ENCODE measurements at regions not wholly inside any gene's neighbourhood (a gene's known extent, or its start where the extent isn't known, plus 50 kb on each side); places are given as distances from the start of the nearest gene placed in this dataset.
"Not testable (repeated sequence)": the region's sequence is repeated elsewhere in the genome, so short reads cannot be mapped to it uniquely, and the experiment has no call there.

DNA sequence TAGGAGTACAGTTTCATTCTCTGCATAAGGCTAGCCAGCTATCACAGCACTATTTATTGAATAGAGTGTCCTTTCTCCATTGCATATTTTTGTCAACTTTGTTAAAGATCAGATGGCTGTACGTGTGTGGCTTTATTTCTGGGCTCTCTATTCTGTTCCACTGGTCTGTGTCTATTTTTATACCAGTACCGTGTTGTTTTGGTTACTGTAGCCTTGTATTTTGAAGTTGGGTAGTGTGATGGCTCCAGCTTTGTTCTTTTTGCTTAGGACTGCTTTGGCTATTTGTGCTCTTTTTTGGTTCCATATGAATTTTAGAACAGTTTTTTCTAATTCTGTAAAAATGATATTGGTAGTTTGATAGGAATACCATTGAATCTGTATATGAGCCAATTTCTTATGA is 182.1 kb upstream of the DIAPH2 start:
- no peak for DNase-seq (ENCODE audit: low read depth, low spot score)

DNA sequence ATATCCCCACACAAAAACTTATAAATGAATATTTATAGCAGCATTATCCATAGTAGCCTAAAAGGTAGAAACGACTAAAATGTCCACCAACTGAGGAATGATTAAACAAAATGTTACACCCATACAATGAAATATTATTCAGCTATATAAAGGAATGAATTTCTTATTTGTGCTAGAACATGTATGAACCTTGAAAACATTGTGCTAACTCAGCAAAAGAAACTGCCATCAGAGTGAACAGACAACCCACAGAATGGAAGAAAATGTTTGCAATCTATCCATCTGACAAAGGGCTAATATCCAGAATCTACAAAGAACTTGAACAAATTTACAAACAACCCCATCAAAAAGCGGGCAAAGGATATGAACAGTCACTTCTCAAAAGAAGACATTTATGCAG is 155.3 kb upstream of the DIAPH2 start:
- not testable (repeated sequence) for DNase-seq (ENCODE audit: low read depth, low spot score)

DNA sequence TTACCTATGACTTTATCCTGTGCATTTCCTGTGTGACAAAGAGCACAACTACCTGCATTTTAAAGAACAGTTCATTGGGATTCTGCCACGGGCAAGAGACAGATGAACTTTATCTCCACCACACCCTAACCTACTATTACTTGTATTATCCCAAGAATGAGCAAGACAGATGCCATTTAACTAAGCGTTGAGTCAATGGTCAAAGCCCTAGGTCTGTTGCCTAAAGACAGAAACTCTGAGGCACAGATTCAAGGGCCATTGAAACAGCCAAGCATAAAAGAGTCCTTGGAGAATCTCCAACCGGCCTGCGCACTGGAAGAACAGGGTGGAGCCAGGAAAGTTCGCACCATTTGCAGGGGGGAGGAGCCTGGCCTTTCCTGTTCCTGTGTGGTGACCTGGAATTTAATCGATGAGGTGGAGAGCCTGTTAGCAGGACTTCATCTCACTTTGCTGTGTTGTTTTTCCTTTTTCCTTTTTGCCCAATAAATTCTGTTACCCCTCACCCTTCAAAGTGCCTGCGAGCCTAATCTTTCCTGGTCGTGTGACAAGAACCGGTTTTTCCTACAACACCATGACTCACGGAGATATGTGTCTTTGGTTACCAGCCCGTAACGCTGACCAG is 146.4 kb upstream of the DIAPH2 start:
- DNase-seq (ENCODE audit: low read depth, low spot score), result no peak

DNA sequence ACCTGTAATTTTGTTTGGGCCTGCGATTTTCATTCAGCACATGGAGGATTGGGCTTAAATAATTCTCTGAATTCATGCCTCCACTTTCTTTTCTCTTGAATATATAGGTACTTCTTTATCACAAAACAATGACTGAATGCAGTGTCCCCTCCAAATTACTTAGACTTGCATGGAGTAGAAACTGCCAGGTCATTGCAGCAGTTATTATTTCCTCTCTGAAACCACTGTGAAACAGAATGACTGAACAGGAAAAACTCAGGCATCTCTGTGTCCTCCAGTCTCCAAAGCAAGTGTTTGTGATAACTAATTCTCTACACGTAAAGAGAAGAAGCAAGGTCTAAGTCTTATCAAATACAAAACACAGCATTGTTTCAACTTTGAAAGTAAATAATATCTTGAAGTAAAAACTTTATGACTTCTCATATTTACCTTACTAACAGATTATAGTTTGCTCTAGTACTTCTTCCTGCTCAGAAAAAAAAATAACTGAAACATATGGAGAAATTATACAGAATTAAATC is 144.5 kb upstream of the DIAPH2 start:
- no peak for DNase-seq (ENCODE audit: low read depth, low spot score)

DNA sequence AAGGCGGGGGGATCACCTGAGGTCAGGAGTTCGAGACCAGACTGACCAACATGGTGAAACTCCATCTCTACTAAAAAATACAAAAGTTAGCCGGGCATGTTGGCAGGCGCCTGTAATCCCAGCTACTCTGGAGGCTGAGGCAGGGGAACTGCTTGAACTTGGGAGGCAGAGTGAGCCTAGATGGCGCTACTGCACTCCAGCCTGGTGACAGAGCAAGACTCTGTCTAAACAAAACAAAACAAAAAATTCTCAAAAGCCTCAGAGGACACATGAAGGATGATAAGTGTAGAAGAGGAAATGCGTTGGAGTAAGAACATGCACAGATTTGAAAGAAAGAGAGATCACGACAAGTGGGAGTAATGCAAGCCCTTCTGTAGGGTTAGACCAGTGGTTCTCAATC is 138.4 kb upstream of the DIAPH2 start:
- not testable (repeated sequence) for DNase-seq (ENCODE audit: low read depth, low spot score)

DNA sequence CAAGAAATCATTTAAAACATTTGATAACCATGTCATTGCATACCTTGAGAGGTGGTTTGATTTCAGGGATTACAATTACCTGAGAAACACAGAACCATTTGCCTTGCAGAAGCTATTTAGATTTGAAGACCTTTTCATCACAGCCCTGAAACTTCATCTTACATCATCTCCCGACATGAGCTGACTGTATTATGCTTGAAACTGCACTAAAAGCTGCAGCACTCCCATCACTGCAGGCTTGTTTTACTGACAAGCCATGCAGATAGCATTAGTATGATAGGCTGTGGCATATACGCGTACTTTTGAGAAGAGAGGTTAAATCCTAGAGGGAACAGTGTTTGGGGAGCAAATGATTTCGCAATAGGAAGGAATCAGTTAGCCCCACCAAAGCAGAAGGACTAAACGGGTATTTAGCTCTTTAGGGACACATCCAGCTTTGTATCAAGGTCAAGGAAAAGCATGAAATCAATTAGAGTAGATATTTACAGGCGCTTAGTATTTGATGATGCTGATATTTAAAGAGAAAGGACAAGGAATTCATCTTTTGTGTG is 133.2 kb upstream of the DIAPH2 start:
- no peak for DNase-seq (ENCODE audit: low read depth, low spot score)

DNA sequence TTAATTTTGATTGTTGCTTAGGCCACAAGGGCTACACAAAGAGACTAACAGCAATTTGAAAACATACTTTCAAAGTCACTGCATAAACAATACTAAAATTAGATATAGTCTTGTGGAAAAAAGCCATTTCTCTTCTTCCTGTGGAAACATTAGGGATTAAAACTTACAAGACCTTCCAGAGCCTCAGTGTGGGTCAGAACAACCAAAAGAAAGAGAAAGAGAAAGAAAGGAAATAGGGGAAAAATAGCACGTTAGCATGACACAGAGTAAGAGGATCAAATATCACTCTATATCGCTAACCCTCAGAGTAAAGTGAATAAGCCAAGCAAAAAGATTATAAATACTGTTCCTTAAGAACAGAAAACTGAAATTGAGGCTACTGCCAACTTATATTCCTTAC is 127.8 kb upstream of the DIAPH2 start:
- no peak for DNase-seq (ENCODE audit: low read depth, low spot score)

DNA sequence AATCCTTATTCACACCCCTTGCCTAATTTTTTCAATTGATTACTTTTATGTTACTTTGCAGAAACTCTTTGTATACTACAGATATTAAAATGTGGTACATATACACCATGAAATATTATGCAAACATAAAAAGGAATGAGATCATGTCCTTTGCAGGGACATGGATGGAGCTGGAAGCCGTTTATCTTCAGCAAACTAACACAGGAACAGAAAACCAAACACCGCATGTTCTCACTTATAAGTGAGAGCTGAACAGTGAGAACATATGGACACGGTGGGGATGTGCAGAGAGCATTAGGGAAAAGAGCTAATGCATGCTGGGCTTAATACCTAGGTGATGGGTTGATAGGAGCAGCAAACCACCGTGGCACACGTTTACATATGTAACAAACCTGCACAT is 123.5 kb upstream of the DIAPH2 start:
- not testable (repeated sequence) for DNase-seq (ENCODE audit: low read depth, low spot score)

DNA sequence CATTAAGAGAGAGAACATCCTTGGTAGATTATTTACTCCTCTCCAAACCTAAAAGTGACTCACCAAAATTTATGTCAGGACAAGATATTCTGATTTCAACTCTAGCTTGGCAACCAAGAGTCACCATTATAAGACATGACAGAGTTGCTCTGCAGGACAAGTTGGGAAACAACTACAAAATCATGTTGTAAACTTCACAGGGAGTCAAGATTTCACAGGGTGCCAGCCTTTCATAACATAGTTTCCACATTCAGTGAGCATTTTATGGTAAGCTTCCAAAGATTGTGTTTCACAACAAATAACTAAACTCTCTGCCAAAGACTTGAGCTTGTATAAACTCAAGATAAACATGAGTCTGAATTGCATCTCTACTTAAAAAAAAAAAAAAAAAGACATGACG is 121.0 kb upstream of the DIAPH2 start:
- DNase-seq (ENCODE audit: low read depth, low spot score), result no peak

DNA sequence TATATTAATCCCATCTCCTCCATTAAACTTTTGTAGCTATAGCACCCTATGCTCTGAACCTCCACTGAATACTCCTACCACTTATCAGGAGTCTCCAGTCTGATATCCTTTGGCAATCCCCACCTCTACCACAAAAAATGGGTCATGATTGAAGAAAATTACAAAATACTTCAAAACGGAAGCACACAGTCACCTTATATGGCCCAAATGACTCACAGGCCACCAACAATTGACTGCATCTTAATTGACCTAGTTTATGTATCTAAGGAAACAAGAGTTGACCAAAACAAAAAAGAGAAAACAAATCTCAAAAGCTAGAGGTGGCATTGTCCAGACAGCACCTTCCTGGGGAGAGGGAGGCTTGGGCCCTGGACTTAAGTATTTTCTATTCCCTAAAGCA is 120.0 kb upstream of the DIAPH2 start:
- no peak for DNase-seq (ENCODE audit: low read depth, low spot score)

DNA sequence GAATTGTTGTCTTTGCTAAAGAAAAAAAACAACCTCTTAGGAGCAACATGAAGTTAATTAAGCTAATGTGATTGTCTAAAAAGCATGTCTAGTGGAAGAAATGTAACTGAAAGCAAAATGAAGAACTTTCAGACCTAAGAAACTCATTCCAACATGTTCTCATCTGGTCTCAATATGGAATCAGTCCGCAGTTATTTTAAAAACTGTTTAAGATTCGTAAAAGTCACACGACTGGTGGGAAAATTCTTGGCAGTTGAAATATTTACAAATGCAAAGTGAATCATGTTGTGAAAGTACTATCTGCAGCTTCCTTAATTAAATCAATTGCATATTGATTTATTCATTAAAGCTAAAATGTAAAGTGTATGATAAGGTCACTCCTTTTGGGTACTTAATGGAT is 117.8 kb upstream of the DIAPH2 start:
- DNase-seq (ENCODE audit: low read depth, low spot score), result no peak

DNA sequence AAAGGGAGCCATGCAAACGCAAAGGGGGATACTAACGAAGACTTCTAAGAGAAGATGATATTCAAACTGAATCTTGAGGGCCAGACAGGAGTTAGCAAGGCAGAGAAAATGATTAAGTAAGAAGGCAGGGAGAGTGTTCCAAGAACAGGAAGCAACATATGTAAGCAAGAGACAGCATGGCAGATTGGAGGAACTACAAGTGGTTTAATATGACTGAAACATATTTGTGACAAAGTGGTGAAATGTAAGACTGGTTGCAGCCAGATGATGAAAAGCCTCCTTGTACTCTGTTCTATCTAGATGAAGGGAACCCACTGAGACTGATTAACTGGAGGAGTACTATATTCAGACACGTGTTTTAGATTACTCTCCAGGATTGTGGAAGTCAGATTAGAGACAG is 116.6 kb upstream of the DIAPH2 start:
- DNase-seq (ENCODE audit: low read depth, low spot score), result no peak

DNA sequence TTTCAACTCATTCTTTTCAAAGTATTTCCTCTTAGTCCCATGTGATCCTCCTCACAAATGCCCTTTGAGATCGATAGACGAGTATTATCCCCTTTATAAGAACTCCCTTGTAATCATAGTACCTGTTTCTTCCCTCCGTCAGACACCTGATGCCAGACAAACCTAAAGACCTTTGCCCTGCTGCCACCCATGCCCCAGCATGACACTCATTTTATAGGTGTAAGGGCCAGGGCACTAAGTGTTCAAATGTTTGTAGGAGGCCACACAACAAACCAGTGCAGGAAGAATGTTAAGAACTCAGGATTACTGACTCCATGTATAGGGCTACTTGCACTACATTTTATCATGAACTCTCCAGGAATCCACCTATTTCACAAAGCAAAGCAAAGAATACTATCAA is 115.6 kb upstream of the DIAPH2 start:
- no peak for DNase-seq (ENCODE audit: low read depth, low spot score)

DNA sequence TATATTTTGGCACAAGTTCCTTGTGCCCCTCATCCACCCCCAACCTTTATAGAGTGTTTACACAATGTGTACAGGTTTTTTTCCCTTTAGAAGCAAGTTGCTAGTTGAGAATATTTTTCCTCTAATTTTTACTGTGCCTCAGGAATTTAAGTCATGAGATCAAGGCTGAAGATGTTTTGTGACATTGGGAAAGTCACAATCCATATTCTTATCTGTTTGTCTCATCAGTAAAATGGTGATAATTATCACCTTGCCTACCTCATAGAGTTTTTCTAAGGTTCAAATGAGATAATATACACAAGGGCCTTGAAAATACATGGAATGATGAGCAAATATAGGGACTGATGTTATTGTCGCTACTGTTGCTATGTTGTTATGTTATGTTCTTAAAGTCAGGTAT is 109.6 kb upstream of the DIAPH2 start:
- DNase-seq (ENCODE audit: low read depth, low spot score), result no peak

DNA sequence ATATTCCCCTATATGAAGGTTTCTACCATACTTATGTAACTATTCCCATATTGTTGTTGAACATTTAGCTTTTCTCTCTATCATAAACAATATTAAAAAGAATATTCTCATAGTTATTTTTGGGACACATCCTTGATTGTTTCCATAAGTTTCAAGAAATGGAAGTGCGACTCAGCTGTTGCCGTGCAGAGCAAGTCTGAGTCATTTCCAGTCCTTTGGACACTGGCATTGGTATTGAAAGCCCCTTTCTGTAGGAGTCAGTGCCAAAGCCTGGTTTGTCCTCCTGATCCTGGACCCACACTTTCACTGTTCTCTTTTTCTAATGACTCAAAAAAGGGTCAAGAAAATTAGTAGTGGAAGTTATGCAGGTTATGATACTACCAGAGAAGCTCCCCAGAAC is 108.3 kb upstream of the DIAPH2 start:
- DNase-seq (ENCODE audit: low read depth, low spot score), result no peak

DNA sequence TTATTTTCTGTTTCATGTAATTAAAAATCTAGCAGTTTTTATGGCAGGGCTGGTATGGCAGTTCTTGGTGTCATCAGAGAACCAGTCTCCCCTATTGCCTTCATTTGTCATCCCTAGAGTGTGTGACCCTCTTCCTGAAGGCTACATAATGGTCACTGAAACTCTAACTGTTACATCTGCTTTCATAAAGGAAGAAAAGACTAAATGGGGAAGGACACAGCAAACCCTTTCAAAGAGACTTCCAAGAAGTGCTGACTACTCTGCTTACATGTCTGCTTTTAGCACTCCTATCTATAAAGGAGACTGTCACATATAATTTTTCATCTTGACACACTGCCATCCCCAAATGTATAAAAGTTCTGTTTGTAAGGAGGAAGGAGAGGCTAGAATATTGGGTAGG is 105.9 kb upstream of the DIAPH2 start:
- DNase-seq (ENCODE audit: low read depth, low spot score), result no peak

DNA sequence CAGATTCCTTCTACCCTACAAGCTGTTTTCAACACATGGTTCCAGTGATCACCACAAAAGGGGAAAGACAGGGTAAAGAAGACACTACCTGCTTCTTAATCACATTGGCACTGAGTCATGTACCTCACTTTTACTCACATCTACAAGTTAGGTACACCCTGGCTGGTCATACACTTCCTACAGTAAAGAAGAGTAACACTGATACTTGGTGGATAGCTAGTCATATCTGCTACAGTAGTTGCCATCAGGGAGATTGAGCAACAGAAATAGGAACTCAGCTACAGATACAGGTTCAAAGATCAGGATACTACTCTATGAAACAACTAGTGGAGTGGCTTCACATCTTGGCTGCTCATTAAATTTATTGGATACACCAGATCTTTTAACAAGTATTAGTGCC is 105.4 kb upstream of the DIAPH2 start:
- DNase-seq (ENCODE audit: low read depth, low spot score), result no peak

DNA sequence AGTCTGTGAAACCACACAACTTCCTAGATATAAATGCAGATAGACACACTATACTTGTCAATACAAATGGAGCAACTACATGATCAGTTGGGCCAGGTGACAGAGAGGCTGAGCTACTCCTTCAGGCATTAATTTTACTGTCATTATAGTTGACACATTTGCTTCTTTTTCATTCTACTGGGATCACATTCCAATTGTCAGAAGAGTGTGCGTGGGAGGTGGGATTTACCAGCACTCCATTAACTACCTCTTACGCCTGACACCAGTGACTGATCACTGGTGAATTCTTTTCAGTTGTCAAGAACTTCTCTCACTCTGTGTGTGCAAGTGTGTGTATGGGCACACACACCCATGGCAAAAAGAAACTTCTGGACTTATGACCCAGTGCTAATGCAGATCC is 94.2 kb upstream of the DIAPH2 start:
- no peak for DNase-seq (ENCODE audit: low read depth, low spot score)

DNA sequence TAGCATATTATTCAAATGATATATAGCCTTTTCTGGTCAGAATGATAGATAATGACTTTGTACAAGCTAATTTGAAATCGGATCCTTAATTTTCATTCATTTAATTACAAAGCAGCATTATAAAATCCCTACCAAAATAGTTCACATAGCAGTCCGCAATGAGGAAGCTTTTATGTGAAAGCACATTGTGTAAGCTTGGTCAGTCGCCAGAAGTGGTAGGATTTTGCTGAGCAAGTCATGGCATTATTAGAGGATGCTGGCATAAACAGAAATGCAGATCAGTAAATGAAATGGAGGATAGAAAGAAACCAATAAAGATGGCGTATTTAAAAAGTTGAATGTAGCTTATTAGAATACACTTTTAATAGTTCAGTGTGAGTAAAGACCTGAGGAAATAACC is 93.2 kb upstream of the DIAPH2 start:
- no peak for DNase-seq (ENCODE audit: low read depth, low spot score)

DNA sequence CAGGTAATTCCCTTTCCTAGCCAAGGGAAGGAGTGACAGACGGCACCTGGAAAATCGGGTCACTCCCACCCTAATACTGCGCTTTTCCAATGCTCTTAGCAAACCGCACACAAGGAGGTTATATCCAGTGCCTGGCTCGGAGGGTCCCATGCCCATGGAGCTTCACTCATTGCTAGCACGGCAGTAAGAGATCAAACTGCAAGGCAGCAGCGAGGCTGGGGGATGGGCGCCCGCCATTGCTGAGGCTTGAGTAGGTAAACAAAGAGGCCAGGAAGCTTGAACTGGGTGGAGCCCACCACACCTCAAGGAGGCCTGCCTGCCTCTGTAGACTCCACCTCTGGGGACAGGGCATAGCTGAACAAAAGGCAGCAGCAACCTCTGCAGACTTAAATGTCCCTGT is 86.8 kb upstream of the DIAPH2 start:
- DNase-seq (ENCODE audit: low read depth, low spot score), result not testable (repeated sequence)

DNA sequence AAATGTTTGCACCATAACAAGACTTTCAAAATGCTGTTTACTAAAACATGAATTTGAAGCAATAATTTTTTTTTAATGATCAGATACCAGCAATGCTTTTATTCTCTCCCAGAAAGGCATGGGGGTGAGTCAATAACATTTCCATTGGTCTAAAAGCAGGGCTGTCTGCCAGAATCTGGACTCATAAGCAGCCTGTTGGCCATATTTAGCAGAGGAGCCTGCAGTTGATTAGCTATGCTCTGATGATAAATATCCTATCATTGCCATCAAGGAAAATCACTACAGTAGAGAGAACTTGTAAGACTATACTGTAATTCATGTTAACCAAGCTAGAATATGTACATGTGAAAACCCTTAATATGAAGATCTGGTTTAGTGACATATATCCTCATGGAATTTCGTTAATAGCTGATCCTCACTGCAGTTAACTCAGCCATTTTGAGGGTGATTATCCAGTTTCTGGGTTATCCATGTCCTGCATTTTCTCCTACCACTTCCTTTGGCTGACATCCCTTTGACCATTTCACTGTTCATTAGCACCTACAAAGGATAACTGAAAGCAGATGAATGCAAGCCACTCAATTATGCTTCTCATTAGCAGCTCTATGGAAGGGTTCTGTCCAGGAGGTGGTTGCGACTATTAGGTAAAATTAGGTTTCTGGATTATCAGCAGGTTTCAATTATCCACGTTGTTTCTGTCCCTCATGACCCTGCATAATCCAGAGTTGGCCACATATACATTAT is 72.9 kb upstream of the DIAPH2 start:
- DNase-seq (ENCODE audit: low read depth, low spot score), result no peak

DNA sequence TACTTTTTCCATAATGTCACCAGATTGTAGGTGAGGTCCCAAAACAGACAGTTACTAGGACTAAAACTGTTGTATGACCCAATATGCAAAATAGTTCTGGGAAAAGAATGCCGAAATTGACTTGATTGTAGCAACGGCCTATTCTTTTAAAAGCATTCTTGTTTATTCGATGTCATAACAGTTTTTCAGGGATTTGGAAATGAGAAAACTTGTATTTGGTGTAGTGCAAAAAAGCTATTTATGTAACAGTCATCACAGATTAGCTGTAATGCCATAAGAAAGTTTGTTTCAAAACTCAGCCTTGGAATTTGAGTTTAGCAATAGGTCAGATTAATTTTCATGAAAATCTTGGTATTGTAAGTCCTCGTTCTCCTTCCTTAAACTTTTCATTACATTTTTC is 69.2 kb upstream of the DIAPH2 start:
- no peak for DNase-seq (ENCODE audit: low read depth, low spot score)

DNA sequence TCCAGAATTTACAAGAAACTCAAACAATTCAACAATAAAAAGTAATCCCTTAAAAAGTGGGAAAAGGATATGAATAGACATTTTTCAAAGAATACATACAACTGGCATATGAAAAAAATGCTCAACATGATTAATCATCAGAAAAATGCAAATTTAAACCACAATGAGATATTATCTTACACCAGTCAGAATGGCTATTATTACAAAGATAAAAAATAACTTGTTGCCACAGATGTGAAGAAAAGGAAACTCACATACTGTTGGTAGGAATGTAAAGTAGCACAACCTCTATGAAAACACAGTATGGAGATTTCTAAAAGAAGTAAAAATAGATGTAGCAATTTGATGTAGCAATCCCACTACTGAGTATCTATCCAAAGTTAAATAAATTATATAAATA is 65.1 kb upstream of the DIAPH2 start:
- DNase-seq (ENCODE audit: low read depth, low spot score), result no peak
